Epithelial cell of proximal tubule (primary cell): ENCODE measurements at regions not wholly inside any gene's neighbourhood (a gene's known extent, or its start where the extent isn't known, plus 50 kb on each side); places are given as distances from the start of the nearest gene placed in this dataset.

Experiments used
- DNase-seq: peaks from one replicate; pipeline ENCODE4 v3.0.0-alpha.2; 2011; ENCODE audit warnings: low read depth
- H3K4me3 ChIP-seq: 2 replicates; pipeline ENCODE4 v1.5.1; 2011; ENCODE audit warnings: low read depth, mild to moderate bottlenecking, low read length
- TF ChIP-seq, protein P1 (sequence below): conservative IDR thresholded peaks from 2 replicates; pipeline ENCODE4 v1.5.1; 2012; ENCODE audit warnings: low read depth, mild to moderate bottlenecking, low read length

GRCh38 chr5:160479220-160479619 lies 57.6 kb downstream of the PTTG1 start:
- H3K4me3 ChIP-seq, result no peak overlapping the region
- DNase-seq, result no peak
- TF ChIP-seq, protein P1, sequence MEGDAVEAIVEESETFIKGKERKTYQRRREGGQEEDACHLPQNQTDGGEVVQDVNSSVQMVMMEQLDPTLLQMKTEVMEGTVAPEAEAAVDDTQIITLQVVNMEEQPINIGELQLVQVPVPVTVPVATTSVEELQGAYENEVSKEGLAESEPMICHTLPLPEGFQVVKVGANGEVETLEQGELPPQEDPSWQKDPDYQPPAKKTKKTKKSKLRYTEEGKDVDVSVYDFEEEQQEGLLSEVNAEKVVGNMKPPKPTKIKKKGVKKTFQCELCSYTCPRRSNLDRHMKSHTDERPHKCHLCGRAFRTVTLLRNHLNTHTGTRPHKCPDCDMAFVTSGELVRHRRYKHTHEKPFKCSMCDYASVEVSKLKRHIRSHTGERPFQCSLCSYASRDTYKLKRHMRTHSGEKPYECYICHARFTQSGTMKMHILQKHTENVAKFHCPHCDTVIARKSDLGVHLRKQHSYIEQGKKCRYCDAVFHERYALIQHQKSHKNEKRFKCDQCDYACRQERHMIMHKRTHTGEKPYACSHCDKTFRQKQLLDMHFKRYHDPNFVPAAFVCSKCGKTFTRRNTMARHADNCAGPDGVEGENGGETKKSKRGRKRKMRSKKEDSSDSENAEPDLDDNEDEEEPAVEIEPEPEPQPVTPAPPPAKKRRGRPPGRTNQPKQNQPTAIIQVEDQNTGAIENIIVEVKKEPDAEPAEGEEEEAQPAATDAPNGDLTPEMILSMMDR, result no peak

- DNase-seq, result no peak
- TF ChIP-seq, protein P1, result no peak
These were observed 58.3 kb downstream of the PTTG1 start for GRCh38 chr5:160479926-160480325.

GRCh38 chr5:160480652-160481051 lies 59.0 kb downstream of the PTTG1 start:
- TF ChIP-seq, protein P1, result no peak
- no peak overlapping the region for H3K4me3 ChIP-seq
- DNase-seq, result no peak

More at GRCh38 chr5:160479926-160480325, 58.3 kb downstream of the PTTG1 start:
- H3K4me3 ChIP-seq, result no peak overlapping the region

- TF ChIP-seq, protein P1, result no peak
- DNase-seq, result no peak
- no peak overlapping the region for H3K4me3 ChIP-seq
These were observed 63.0 kb downstream of the PTTG1 start for GRCh38 chr5:160484678-160485077.

- TF ChIP-seq, protein P1, result no peak
- DNase-seq, result no peak
- H3K4me3 ChIP-seq, result no peak overlapping the region
These were observed 63.8 kb downstream of the PTTG1 start for GRCh38 chr5:160485364-160485969.

- H3K4me3 ChIP-seq, result no peak overlapping the region
- DNase-seq, result no peak
- TF ChIP-seq, protein P1, result no peak
These were observed 64.9 kb downstream of the PTTG1 start for GRCh38 chr5:160486573-160486972.
